ENCODE measurements at regions not wholly inside any gene's neighbourhood (a gene's known extent, or its start where the extent isn't known, plus 50 kb on each side); places are given as distances from the start of the nearest gene placed in this dataset.
"Not testable (repeated sequence)": the region's sequence is repeated elsewhere in the genome, so short reads cannot be mapped to it uniquely, and the experiment has no call there.

DNA sequence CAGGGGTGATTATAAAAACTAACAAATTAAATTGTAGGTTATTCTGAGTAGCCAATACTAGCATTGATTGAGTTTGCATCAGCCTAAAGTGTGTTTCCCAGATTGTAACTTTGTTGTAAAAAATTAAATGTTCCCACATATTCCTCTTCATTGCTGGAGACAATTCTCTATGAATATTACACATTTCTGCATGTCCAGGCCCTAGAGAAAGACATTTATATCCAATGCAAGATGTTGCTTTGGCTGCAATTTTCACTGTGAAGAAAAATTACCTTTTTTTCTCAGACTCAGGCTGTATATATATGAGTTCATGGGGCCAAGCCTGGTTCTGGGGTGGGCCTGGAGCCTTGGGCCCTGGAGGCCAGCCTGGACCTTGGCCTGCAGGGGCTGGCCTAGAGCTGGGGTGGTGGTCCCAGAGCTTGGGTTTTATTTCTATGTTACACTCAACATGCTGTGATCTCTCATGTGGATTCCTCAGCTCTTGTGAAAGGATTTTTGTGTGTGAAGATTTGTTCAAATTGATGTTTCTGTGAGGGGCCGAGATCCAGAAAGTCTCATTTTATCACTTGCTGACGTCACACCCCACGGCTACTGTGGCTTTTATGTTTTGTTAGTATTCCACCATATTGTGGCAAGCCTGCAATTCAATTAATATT lies 232.5 kb downstream of the SPATA31A1 start:
- DNase-seq (ENCODE audit: low spot score): no peak
- Histone ChIP-seq H3K27ac (ENCODE audit: low read depth in 1 of 2, low read length in 2 of 2) (no peak overlapping the region), H3K9me3 (ENCODE audit: control insufficient read depth in 4 of 4, low read length in 3 of 4) (no peaks in the 10 kb centered on the region), H3K27me3 (ENCODE audit: control insufficient read depth in 4 of 4, insufficient read depth in 4 of 4, low read length in 3 of 4) (no peaks in the 10 kb centered on the region), H3K36me3 (ENCODE audit: control insufficient read depth in 4 of 4, insufficient read depth in 3 of 4, low read depth in 1 of 4, low read length in 3 of 4) (no peaks in the 10 kb centered on the region), H3K4me3 (ENCODE audit: low read depth in 1 of 3, low read length in 3 of 3) (no peak overlapping the region), H3K9ac (ENCODE audit: low read depth in 1 of 2, low read length in 2 of 2) (no peak overlapping the region), H3K4me1 (ENCODE audit: control insufficient read depth in 4 of 4, insufficient read depth in 4 of 4, low read length in 3 of 4) (no peaks in the 10 kb centered on the region)
- TF ChIP-seq, protein P1, sequence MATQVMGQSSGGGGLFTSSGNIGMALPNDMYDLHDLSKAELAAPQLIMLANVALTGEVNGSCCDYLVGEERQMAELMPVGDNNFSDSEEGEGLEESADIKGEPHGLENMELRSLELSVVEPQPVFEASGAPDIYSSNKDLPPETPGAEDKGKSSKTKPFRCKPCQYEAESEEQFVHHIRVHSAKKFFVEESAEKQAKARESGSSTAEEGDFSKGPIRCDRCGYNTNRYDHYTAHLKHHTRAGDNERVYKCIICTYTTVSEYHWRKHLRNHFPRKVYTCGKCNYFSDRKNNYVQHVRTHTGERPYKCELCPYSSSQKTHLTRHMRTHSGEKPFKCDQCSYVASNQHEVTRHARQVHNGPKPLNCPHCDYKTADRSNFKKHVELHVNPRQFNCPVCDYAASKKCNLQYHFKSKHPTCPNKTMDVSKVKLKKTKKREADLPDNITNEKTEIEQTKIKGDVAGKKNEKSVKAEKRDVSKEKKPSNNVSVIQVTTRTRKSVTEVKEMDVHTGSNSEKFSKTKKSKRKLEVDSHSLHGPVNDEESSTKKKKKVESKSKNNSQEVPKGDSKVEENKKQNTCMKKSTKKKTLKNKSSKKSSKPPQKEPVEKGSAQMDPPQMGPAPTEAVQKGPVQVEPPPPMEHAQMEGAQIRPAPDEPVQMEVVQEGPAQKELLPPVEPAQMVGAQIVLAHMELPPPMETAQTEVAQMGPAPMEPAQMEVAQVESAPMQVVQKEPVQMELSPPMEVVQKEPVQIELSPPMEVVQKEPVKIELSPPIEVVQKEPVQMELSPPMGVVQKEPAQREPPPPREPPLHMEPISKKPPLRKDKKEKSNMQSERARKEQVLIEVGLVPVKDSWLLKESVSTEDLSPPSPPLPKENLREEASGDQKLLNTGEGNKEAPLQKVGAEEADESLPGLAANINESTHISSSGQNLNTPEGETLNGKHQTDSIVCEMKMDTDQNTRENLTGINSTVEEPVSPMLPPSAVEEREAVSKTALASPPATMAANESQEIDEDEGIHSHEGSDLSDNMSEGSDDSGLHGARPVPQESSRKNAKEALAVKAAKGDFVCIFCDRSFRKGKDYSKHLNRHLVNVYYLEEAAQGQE (IDR thresholded peaks at IDR 0.05): no peak
- TF ChIP-seq HNF4A (conservative IDR thresholded peaks at IDR 0.05): no peak
- TF ChIP-seq FOXA2 (IDR thresholded peaks at IDR 0.05): no peak
- no peak for TF ChIP-seq JUND (IDR thresholded peaks at IDR 0.05)
- no peak for TF ChIP-seq YY1 (IDR thresholded peaks at IDR 0.05)
- TF ChIP-seq, protein P2, sequence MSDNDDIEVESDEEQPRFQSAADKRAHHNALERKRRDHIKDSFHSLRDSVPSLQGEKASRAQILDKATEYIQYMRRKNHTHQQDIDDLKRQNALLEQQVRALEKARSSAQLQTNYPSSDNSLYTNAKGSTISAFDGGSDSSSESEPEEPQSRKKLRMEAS (IDR thresholded peaks at IDR 0.05): no peak
- no peak for TF ChIP-seq RXRA (IDR thresholded peaks at IDR 0.05)
- no peak for TF ChIP-seq RAD21 (IDR thresholded peaks at IDR 0.05)
- TF ChIP-seq, protein P3, sequence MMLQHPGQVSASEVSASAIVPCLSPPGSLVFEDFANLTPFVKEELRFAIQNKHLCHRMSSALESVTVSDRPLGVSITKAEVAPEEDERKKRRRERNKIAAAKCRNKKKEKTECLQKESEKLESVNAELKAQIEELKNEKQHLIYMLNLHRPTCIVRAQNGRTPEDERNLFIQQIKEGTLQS (IDR thresholded peaks at IDR 0.05): no peak
- no peak for TF ChIP-seq EGR1 (IDR thresholded peaks at IDR 0.05; ENCODE audit: low read depth in 2 of 2)
- WGBS: 82% methylated on average over 3 of the region's 3 CpGs

DNA sequence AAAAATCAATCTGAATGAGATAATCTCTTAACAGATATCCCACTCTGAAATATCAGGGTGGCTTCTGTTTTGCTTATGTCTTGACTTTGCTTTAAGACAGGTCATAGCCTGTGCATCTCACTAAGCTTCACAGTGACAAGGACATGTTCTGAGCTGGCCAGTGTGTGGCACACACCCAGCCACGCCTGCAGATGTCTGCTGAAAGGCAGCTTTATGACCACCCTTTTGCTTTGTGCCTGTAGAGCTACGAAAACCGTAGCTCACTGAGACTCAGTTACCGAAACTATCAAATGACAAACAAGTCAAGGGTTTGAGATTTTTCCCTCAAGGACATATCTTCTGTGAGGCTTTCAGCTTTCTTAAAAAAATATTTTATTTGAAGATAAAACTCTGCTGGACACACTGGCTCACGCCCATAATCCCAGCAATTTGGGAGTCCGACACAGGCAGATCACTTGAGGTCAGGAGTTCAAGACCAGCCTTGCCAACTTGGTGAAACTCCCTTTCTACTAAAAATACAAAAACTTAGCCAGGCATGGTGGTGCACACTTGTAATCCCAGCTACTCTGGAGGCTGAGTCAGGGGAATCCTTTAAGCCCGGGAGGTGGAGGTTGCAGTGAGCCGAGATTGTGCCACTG lies 233.2 kb downstream of the SPATA31A1 start:
- no peaks in the 10 kb centered on the region for H3K4me1 ChIP-seq (ENCODE audit: control insufficient read depth in 4 of 4, insufficient read depth in 4 of 4, low read length in 3 of 4)
- H3K9ac ChIP-seq (ENCODE audit: low read depth in 1 of 2, low read length in 2 of 2): no peak overlapping the region
- H3K27me3 ChIP-seq (ENCODE audit: control insufficient read depth in 4 of 4, insufficient read depth in 4 of 4, low read length in 3 of 4): no peaks in the 10 kb centered on the region
- 66% methylated on average over 8 of the region's 8 CpGs for WGBS
- H3K27ac ChIP-seq (ENCODE audit: low read depth in 1 of 2, low read length in 2 of 2): no peak overlapping the region
- TF ChIP-seq, protein P3 (IDR thresholded peaks at IDR 0.05): no peak
- no peak for TF ChIP-seq YY1 (IDR thresholded peaks at IDR 0.05)
- TF ChIP-seq, protein P4, sequence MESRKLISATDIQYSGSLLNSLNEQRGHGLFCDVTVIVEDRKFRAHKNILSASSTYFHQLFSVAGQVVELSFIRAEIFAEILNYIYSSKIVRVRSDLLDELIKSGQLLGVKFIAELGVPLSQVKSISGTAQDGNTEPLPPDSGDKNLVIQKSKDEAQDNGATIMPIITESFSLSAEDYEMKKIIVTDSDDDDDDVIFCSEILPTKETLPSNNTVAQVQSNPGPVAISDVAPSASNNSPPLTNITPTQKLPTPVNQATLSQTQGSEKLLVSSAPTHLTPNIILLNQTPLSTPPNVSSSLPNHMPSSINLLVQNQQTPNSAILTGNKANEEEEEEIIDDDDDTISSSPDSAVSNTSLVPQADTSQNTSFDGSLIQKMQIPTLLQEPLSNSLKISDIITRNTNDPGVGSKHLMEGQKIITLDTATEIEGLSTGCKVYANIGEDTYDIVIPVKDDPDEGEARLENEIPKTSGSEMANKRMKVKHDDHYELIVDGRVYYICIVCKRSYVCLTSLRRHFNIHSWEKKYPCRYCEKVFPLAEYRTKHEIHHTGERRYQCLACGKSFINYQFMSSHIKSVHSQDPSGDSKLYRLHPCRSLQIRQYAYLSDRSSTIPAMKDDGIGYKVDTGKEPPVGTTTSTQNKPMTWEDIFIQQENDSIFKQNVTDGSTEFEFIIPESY (IDR thresholded peaks at IDR 0.05): no peak
- TF ChIP-seq FOXA1 (IDR thresholded peaks at IDR 0.05): no peak
- no peak for TF ChIP-seq TAF1 (conservative IDR thresholded peaks at IDR 0.05)
- no peak for TF ChIP-seq EGR1 (IDR thresholded peaks at IDR 0.05; ENCODE audit: low read depth in 2 of 2)
- no peak for TF ChIP-seq RXRA (IDR thresholded peaks at IDR 0.05)
- TF ChIP-seq FOXA2 (IDR thresholded peaks at IDR 0.05): no peak
- TF ChIP-seq HNF4G (IDR thresholded peaks at IDR 0.05): no peak
- H3K36me3 ChIP-seq (ENCODE audit: control insufficient read depth in 4 of 4, insufficient read depth in 3 of 4, low read depth in 1 of 4, low read length in 3 of 4): no peaks in the 10 kb centered on the region
- no peak for DNase-seq (ENCODE audit: low spot score)
- no peak overlapping the region for H3K4me3 ChIP-seq (ENCODE audit: low read depth in 1 of 3, low read length in 3 of 3)
- no peaks in the 10 kb centered on the region for H3K9me3 ChIP-seq (ENCODE audit: control insufficient read depth in 4 of 4, low read length in 3 of 4)

DNA sequence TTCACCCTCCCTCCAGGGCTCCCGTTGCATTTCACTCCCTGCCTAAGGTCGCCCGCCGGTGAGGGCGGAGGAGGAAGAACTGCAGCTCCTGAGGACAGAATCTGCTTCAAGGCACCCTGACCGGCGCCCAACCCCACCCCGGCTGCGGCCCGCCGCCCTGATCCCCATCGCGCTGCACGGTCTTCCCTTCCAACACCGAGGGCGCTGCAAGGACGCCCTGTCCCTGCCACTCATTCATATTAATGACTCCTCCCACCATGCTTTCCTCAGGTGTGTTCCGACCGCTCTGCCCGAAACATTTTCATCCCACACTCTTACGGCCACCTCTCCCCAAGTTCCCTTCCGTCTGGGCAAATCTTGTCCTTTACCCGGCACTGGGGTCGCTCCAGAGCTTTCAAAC lies 248.6 kb downstream of the SPATA31A1 start:
- not testable (repeated sequence) for DNase-seq (ENCODE audit: low spot score); H3K4me1 ChIP-seq (ENCODE audit: control insufficient read depth in 4 of 4, insufficient read depth in 4 of 4, low read length in 3 of 4); H3K4me3 ChIP-seq (ENCODE audit: low read depth in 1 of 3, low read length in 3 of 3); H3K27ac ChIP-seq (ENCODE audit: low read depth in 1 of 2, low read length in 2 of 2); H3K36me3 ChIP-seq (ENCODE audit: control insufficient read depth in 4 of 4, insufficient read depth in 3 of 4, low read depth in 1 of 4, low read length in 3 of 4); H3K9me3 ChIP-seq (ENCODE audit: control insufficient read depth in 4 of 4, low read length in 3 of 4); H3K27me3 ChIP-seq (ENCODE audit: control insufficient read depth in 4 of 4, insufficient read depth in 4 of 4, low read length in 3 of 4); H3K9ac ChIP-seq (ENCODE audit: low read depth in 1 of 2, low read length in 2 of 2)
- WGBS: 47% methylated on average over 5 of the region's 24 CpGs

DNA sequence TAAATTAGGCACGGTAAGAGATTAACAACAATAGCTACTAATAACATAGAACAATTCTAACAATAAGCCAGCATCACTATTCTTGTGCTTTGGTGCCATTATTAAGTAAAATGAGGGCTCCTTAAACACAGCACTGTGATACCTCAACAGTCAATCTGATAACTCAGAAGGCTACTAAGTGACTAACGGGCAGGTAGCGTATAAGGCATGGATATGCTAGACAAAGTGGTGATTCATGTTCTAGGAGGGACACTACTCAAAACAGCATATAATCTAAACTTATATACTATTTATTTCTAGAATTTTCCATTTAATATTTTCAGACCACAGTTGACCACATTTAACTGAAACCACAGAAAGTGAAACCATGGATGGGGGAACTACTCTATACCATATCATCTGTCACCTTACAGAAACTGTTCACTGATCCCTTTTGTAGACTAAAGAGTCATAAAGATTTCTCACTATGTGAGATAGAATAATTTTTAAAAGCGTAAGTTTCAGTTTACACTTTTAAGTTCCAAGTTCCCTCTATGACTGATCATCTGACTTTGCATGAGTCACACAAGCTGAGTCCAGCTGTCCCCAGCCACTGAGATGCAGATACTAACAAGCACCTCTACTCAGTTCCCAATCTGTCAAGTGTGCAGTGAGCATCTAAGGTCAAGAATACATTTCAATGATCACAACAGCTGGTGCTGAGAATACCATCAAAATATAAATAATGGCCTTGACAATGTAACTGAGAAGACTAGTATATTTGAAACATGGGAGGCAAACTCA lies 256.2 kb downstream of the SPATA31A1 start:
- H3K27ac ChIP-seq (ENCODE audit: low read depth in 1 of 2, low read length in 2 of 2); H3K9ac ChIP-seq (ENCODE audit: low read depth in 1 of 2, low read length in 2 of 2); H3K36me3 ChIP-seq (ENCODE audit: control insufficient read depth in 4 of 4, insufficient read depth in 3 of 4, low read depth in 1 of 4, low read length in 3 of 4); H3K27me3 ChIP-seq (ENCODE audit: control insufficient read depth in 4 of 4, insufficient read depth in 4 of 4, low read length in 3 of 4); H3K4me3 ChIP-seq (ENCODE audit: low read depth in 1 of 3, low read length in 3 of 3); DNase-seq (ENCODE audit: low spot score); H3K4me1 ChIP-seq (ENCODE audit: control insufficient read depth in 4 of 4, insufficient read depth in 4 of 4, low read length in 3 of 4); H3K9me3 ChIP-seq (ENCODE audit: control insufficient read depth in 4 of 4, low read length in 3 of 4): not testable (repeated sequence)
- no CpG with 5 or more reads among the region's 4 CpGs for WGBS

All from liver (tissue), 7 donors.